Neural progenitor cell (in vitro differentiated cells): ENCODE measurements at regions not wholly inside any gene's neighbourhood (a gene's known extent, or its start where the extent isn't known, plus 50 kb on each side); places are given as distances from the start of the nearest gene placed in this dataset.

ENCODE experiments used
- CTCF ChIP-seq: fragments of 200-600 bp; sonication (generic); IDR thresholded peaks from 2 replicates; pipeline ENCODE4 v1.5.1; 2017; ENCODE audit warnings: antibody characterized with exemption, mild to moderate bottlenecking
- EZH2 ChIP-seq: fragments of 200-600 bp; sonication (generic); IDR thresholded peaks from 2 replicates; pipeline ENCODE4 v1.6.1; 2017; ENCODE audit warnings: antibody characterized with exemption, mild to moderate bottlenecking, moderate library complexity
- EZH2phosphoT487 ChIP-seq: fragments of 200-600 bp; sonication (generic); IDR thresholded peaks from 2 replicates; pipeline ENCODE4 v1.6.1; 2017; ENCODE audit warnings: antibody characterized with exemption

- TF ChIP-seq EZH2phosphoT487, result no peak
- TF ChIP-seq CTCF, result no peak
- no peak for TF ChIP-seq EZH2
These were observed 123.5 kb upstream of the NPVF start for GRCh38 chr7:25351761-25352160.
